ENCODE measurements at regions not wholly inside any gene's neighbourhood (a gene's known extent, or its start where the extent isn't known, plus 50 kb on each side); places are given as distances from the start of the nearest gene placed in this dataset.

- Mint-ChIP-seq H3K9me3 (peaks cover 5% of the 10 kb centered on the region), H3K27me3 (ENCODE audit: low read depth) (no peaks in the 10 kb centered on the region), H3K36me3 (ENCODE audit: low read depth) (no peaks in the 10 kb centered on the region), H3K27ac (no peak overlapping the region), H3K4me3 (no peak overlapping the region), H3K4me1 (no peaks in the 10 kb centered on the region)
- TF ChIP-seq CTCF (IDR thresholded peaks at IDR 0.05; ENCODE audit: unreplicated experiment in 3 of 3): no peak
Measured at GRCh38 chr6:67391955-67392354, 1243.1 kb upstream of the ADGRB3 start.

DNA sequence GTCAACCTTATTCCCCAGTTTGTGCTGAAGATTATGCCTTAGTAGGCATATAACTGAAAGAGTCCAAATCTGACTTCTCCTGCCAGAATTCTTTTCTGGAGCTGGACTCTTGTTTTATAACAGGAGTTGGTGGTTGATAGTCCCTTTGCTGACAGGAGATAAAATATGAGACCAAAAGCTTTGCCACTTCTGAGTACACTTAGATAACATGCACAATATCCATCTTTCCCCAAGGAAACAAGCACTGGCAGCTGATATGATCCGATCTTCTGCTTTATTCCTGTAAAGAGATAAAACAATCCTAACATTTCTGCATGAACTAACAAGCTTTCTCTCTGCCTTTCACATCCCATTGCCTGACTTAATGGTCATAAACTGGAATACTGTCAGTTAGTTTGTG lies 1265.4 kb upstream of the ADGRB3 start:
- no peaks in the 10 kb centered on the region for H3K9me3 Mint-ChIP-seq
- H3K4me3 Mint-ChIP-seq: no peak overlapping the region
- H3K27ac Mint-ChIP-seq: no peak overlapping the region
- H3K4me1 Mint-ChIP-seq: no peaks in the 10 kb centered on the region
- no peaks in the 10 kb centered on the region for H3K36me3 Mint-ChIP-seq (ENCODE audit: low read depth)
- no peaks in the 10 kb centered on the region for H3K27me3 Mint-ChIP-seq (ENCODE audit: low read depth)
- no peak for TF ChIP-seq CTCF (IDR thresholded peaks at IDR 0.05; ENCODE audit: unreplicated experiment in 3 of 3)

DNA sequence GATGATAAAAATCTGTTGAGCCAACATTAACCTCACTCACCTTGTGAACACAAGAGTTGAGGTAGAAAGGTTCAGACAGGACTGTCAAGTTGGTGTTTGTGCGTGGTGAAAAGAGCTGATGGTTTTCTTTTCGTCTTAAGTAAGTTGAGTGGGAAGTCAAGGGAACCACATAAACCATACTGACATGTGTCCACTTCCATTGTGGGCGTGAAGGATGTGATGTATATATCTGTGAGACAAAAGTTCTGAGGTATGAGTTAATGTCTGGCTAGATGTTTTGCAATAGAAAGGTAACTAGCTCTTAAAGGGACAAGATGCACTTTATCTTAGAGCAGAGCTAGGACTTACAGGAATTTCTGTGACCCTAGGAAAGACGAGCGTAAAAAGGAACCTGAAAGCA lies 1272.1 kb upstream of the ADGRB3 start:
- H3K4me3 Mint-ChIP-seq: no peak overlapping the region
- H3K4me1 Mint-ChIP-seq: no peaks in the 10 kb centered on the region
- no peaks in the 10 kb centered on the region for H3K27me3 Mint-ChIP-seq (ENCODE audit: low read depth)
- no peaks in the 10 kb centered on the region for H3K9me3 Mint-ChIP-seq
- TF ChIP-seq CTCF (IDR thresholded peaks at IDR 0.05; ENCODE audit: unreplicated experiment in 3 of 3): no peak
- no peak overlapping the region for H3K27ac Mint-ChIP-seq
- H3K36me3 Mint-ChIP-seq (ENCODE audit: low read depth): no peaks in the 10 kb centered on the region

- Mint-ChIP-seq H3K27me3 (ENCODE audit: low read depth) (no peaks in the 10 kb centered on the region), H3K4me1 (no peaks in the 10 kb centered on the region), H3K4me3 (no peak overlapping the region), H3K27ac (no peak overlapping the region), H3K9me3 (no peaks in the 10 kb centered on the region), H3K36me3 (ENCODE audit: low read depth) (no peaks in the 10 kb centered on the region)
- no peak for TF ChIP-seq CTCF (IDR thresholded peaks at IDR 0.05; ENCODE audit: unreplicated experiment in 3 of 3)
Measured at GRCh38 chr6:67361264-67361663, 1273.8 kb upstream of the ADGRB3 start.

DNA sequence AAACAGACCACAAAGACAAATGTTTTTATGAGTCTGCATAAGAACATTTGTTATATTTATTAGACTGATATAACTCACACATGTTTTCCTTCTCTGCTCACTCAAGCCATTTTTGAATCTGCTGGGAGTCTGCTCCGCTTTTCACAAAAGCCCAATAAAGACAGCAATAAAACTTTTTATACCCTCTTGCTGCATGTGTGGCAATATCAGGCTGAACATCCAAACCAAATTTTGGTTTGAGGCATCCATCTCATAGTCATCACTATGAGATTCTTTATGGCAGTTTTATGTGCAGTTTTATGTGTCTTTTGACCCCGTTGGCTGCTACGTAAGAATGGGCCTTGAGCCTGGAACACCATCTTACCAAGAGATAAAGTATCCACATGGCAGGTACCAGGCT lies 1276.8 kb upstream of the ADGRB3 start:
- TF ChIP-seq CTCF (IDR thresholded peaks at IDR 0.05; ENCODE audit: unreplicated experiment in 3 of 3): no peak
- peaks cover 4% of the 10 kb centered on the region for H3K4me1 Mint-ChIP-seq
- no peaks in the 10 kb centered on the region for H3K9me3 Mint-ChIP-seq
- no peaks in the 10 kb centered on the region for H3K36me3 Mint-ChIP-seq (ENCODE audit: low read depth)
- no peak overlapping the region for H3K4me3 Mint-ChIP-seq
- no peaks in the 10 kb centered on the region for H3K27me3 Mint-ChIP-seq (ENCODE audit: low read depth)
- H3K27ac Mint-ChIP-seq: no peak overlapping the region

GRCh38 chr6:67353861-67354260 lies 1281.2 kb upstream of the ADGRB3 start:
- Mint-ChIP-seq H3K4me3 (no peak overlapping the region), H3K27ac (no peak overlapping the region), H3K27me3 (ENCODE audit: low read depth) (no peaks in the 10 kb centered on the region), H3K9me3 (no peaks in the 10 kb centered on the region), H3K4me1 (peaks cover 4% of the 10 kb centered on the region), H3K36me3 (ENCODE audit: low read depth) (no peaks in the 10 kb centered on the region)
- TF ChIP-seq CTCF (IDR thresholded peaks at IDR 0.05; ENCODE audit: unreplicated experiment in 3 of 3): no peak

Data from nephron (organoid).